Activated naive CD4-positive, alpha-beta T cell treated with anti-CD3 and anti-CD28 coated beads, Interleukin-2, amount 10 ng/mL, durations not matched to agents 7 days and 5 days (primary cell): ENCODE measurements at regions not wholly inside any gene's neighbourhood (a gene's known extent, or its start where the extent isn't known, plus 50 kb on each side); places are given as distances from the start of the nearest gene placed in this dataset.

ENCODE experiments used
- CTCF ChIA-PET: fragments of 350-600 bp; sonication (Branson Sonifier 250); formaldehyde crosslinking; loops from one replicate; lab custom pipeline; 2021; ENCODE audit warnings: antibody characterized with exemption; lab: Charles Lee
- DNase-seq: peaks from one replicate; pipeline ENCODE4 v3.0.0-alpha.2; 2020
- H3K27ac Mint-ChIP-seq: one replicate; pipeline ENCODE4 v1.8.0; 2021; ENCODE audit warnings: mild to moderate bottlenecking, moderate library complexity, mixed read lengths
- H3K27me3 Mint-ChIP-seq: one replicate; pipeline ENCODE4 v1.8.0; 2021; ENCODE audit warnings: mild to moderate bottlenecking, mixed read lengths
- H3K36me3 Mint-ChIP-seq: one replicate; pipeline ENCODE4 v1.8.0; 2021; ENCODE audit warnings: mixed read lengths
- H3K4me1 Mint-ChIP-seq: one replicate; pipeline ENCODE4 v1.8.0; 2021; ENCODE audit warnings: mixed read lengths
- H3K4me3 Mint-ChIP-seq: one replicate; pipeline ENCODE4 v1.8.0; 2021; ENCODE audit warnings: mild to moderate bottlenecking, moderate library complexity, mixed read lengths
- H3K9me3 Mint-ChIP-seq: one replicate; pipeline ENCODE4 v1.8.0; 2021; ENCODE audit warnings: mixed read lengths

GRCh38 chr1:181263444-181263843, 174.9 kb downstream of the IER5 start:
- Mint-ChIP-seq H3K4me1 (no peaks in the 10 kb centered on the region), H3K4me3 (no peak overlapping the region), H3K27ac (no peak overlapping the region), H3K36me3 (no peaks in the 10 kb centered on the region), H3K9me3 (no peaks in the 10 kb centered on the region), H3K27me3 (peaks cover 17% of the 10 kb centered on the region)
- CTCF ChIA-PET = no interaction called here
- no peak for DNase-seq

GRCh38 chr1:181264821-181265220, 176.3 kb downstream of the IER5 start:
- no peak overlapping the region for H3K27ac Mint-ChIP-seq
- H3K27me3 Mint-ChIP-seq = peaks cover 13% of the 10 kb centered on the region
- H3K9me3 Mint-ChIP-seq = no peaks in the 10 kb centered on the region
- no peak overlapping the region for H3K4me3 Mint-ChIP-seq
- DNase-seq = no peak
- no peaks in the 10 kb centered on the region for H3K36me3 Mint-ChIP-seq
- CTCF ChIA-PET = interaction anchor here (1.2 kb wide), 1 partner anchor 160 kb away, joined by 7 read pairs; no protein-coding TSS in a partner anchor
- no peaks in the 10 kb centered on the region for H3K4me1 Mint-ChIP-seq

GRCh38 chr1:181284978-181285377, 196.5 kb downstream of the IER5 start:
- H3K27me3 Mint-ChIP-seq = peaks cover 3% of the 10 kb centered on the region
- no peaks in the 10 kb centered on the region for H3K4me1 Mint-ChIP-seq
- DNase-seq = no peak
- no peaks in the 10 kb centered on the region for H3K36me3 Mint-ChIP-seq
- CTCF ChIA-PET = no interaction called here
- H3K9me3 Mint-ChIP-seq = peaks cover 13% of the 10 kb centered on the region
- H3K27ac Mint-ChIP-seq = no peak overlapping the region
- H3K4me3 Mint-ChIP-seq = no peak overlapping the region

DNA sequence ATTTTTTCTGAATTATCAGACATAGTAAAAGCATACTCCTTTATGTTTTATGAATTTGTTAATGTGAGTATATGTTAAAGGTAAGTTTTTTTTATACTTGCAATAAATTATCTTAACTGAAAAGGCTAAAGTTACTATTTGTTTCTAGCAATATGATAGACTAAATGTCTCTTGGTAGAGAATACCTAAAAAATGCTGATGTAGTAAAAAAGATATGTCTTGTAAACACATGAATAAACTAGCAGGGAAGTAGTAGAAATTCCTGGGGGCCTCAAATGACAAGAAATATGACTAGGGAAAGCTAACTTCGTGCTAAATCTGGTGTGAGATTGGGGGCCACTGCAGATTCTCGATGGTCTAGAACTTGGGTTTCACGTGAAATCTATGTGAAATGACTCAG, 188.1 kb upstream of the CACNA1E start:
- CTCF ChIA-PET = interaction anchor here (1.2 kb wide), 1 partner anchor 130 kb away, joined by 3 read pairs; no protein-coding TSS in a partner anchor
- no peak overlapping the region for H3K4me3 Mint-ChIP-seq
- H3K27ac Mint-ChIP-seq = no peak overlapping the region
- H3K27me3 Mint-ChIP-seq = peaks cover 33% of the 10 kb centered on the region
- no peaks in the 10 kb centered on the region for H3K9me3 Mint-ChIP-seq
- no peak for DNase-seq
- no peaks in the 10 kb centered on the region for H3K36me3 Mint-ChIP-seq
- no peaks in the 10 kb centered on the region for H3K4me1 Mint-ChIP-seq

- no peak for DNase-seq
- Mint-ChIP-seq H3K4me3 (no peak overlapping the region), H3K36me3 (no peaks in the 10 kb centered on the region), H3K27ac (no peak overlapping the region), H3K9me3 (no peaks in the 10 kb centered on the region), H3K27me3 (peaks cover 24% of the 10 kb centered on the region), H3K4me1 (no peaks in the 10 kb centered on the region)
- CTCF ChIA-PET = no interaction called here
Observed at GRCh38 chr1:181296180-181296579, 187.1 kb upstream of the CACNA1E start.

DNA sequence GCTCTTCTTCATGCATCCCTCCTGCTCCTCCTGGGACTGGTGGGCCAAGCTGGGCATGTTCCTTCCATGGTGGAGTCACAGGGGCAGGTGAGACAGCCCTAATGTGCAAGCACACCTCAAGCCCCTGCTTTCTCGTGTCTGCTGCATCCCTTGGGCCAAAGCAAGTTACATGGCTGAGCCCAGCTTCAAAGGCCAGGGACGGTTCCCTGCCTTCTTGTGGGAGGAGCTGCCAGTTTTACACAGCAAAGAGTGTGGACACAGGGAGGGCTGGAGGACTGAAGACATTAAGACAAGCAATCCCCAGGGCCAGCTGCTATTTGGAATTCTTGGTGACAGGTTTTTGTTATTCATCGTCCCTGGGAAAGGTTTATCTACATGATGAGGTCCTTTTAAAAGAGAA, 175.2 kb upstream of the CACNA1E start:
- Mint-ChIP-seq H3K27ac (no peak overlapping the region), H3K27me3 (peaks cover 11% of the 10 kb centered on the region), H3K9me3 (no peaks in the 10 kb centered on the region), H3K36me3 (no peaks in the 10 kb centered on the region), H3K4me3 (no peak overlapping the region), H3K4me1 (no peaks in the 10 kb centered on the region)
- CTCF ChIA-PET = interaction anchor here (1.8 kb wide), 1 partner anchor 117 kb away, joined by 6 read pairs; no protein-coding TSS in a partner anchor
- DNase-seq = no peak

DNA sequence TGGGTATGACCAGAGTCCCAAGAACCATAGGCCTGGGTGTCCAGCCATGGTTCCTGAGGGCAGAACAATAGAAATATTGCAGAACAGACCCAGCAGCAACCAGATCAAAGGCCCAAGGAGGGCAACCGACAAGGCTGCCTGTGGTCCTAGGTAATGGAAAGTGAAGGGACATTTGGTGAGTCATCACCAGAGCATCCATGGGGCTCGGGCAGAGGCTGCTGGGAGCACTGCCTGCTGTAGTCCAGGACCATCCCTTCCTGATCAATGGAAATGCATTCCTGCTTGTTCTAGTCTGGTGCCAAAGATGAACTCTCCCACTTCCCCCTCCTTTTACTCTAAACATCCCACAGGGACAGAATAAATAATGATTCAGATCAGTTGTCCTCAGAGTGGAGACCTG, 172.8 kb upstream of the CACNA1E start:
- CTCF ChIA-PET = no interaction called here
- Mint-ChIP-seq H3K4me3 (no peak overlapping the region), H3K4me1 (peaks cover 7% of the 10 kb centered on the region), H3K27ac (no peak overlapping the region), H3K27me3 (peaks cover 32% of the 10 kb centered on the region), H3K36me3 (no peaks in the 10 kb centered on the region), H3K9me3 (no peaks in the 10 kb centered on the region)
- no peak for DNase-seq

- H3K4me3 Mint-ChIP-seq = no peak overlapping the region
- peaks cover 1% of the 10 kb centered on the region for H3K36me3 Mint-ChIP-seq
- H3K4me1 Mint-ChIP-seq = peaks cover 12% of the 10 kb centered on the region
- no peak for DNase-seq
- H3K27me3 Mint-ChIP-seq = peaks cover 56% of the 10 kb centered on the region
- no peak overlapping the region for H3K27ac Mint-ChIP-seq
- CTCF ChIA-PET = interaction anchor here (0.7 to 1.1 kb wide), 2 partner anchors 104 to 112 kb away, joined by 3 read pairs; no protein-coding TSS in a partner anchor
- H3K9me3 Mint-ChIP-seq = no peaks in the 10 kb centered on the region
Observed at GRCh38 chr1:181312946-181313345, 170.4 kb upstream of the CACNA1E start.

GRCh38 chr1:181313466-181313865, 169.9 kb upstream of the CACNA1E start:
- no peak for DNase-seq
- H3K27me3 Mint-ChIP-seq = peaks cover 61% of the 10 kb centered on the region

GRCh38 chr1:181314010-181314409, 169.3 kb upstream of the CACNA1E start:
- CTCF ChIA-PET = interaction anchor here (1.1 to 1.7 kb wide), 3 partner anchors 103 to 111 kb away, joined by 3 to 5 read pairs (median 4); no protein-coding TSS in a partner anchor
- no peak for DNase-seq
- peaks cover 65% of the 10 kb centered on the region for H3K27me3 Mint-ChIP-seq
- peaks cover 20% of the 10 kb centered on the region for H3K4me1 Mint-ChIP-seq
- no peak overlapping the region for H3K27ac Mint-ChIP-seq
- H3K9me3 Mint-ChIP-seq = no peaks in the 10 kb centered on the region
- no peak overlapping the region for H3K4me3 Mint-ChIP-seq
- H3K36me3 Mint-ChIP-seq = peaks cover 1% of the 10 kb centered on the region

More at GRCh38 chr1:181313466-181313865, 169.9 kb upstream of the CACNA1E start:
- H3K4me3 Mint-ChIP-seq = no peak overlapping the region
- CTCF ChIA-PET = interaction anchor here (1.1 to 1.7 kb wide), 2 partner anchors 104 to 112 kb away, joined by 3 to 5 read pairs; no protein-coding TSS in a partner anchor
- peaks cover 15% of the 10 kb centered on the region for H3K4me1 Mint-ChIP-seq
- H3K9me3 Mint-ChIP-seq = no peaks in the 10 kb centered on the region
- no peak overlapping the region for H3K27ac Mint-ChIP-seq
- H3K36me3 Mint-ChIP-seq = peaks cover 1% of the 10 kb centered on the region

- Mint-ChIP-seq H3K36me3 (peaks cover 1% of the 10 kb centered on the region), H3K27ac (no peak overlapping the region), H3K27me3 (peaks cover 72% of the 10 kb centered on the region), H3K4me3 (no peak overlapping the region), H3K4me1 (peaks cover 21% of the 10 kb centered on the region), H3K9me3 (no peaks in the 10 kb centered on the region)
- no peak for DNase-seq
- CTCF ChIA-PET = interaction anchor here (1.2 to 1.7 kb wide), 2 partner anchors 108 to 110 kb away, joined by 4 to 5 read pairs; no protein-coding TSS in a partner anchor
Observed at GRCh38 chr1:181314959-181315358, 168.4 kb upstream of the CACNA1E start.

- DNase-seq = no peak
- CTCF ChIA-PET = no interaction called here
- H3K4me3 Mint-ChIP-seq = no peak overlapping the region
Observed at GRCh38 chr1:181317261-181317930, 165.9 kb upstream of the CACNA1E start.

GRCh38 chr1:181318022-181318857, 165.1 kb upstream of the CACNA1E start:
- peaks cover 88% of the 10 kb centered on the region for H3K27me3 Mint-ChIP-seq
- peaks cover 21% of the 10 kb centered on the region for H3K4me1 Mint-ChIP-seq
- H3K36me3 Mint-ChIP-seq = peaks cover 1% of the 10 kb centered on the region
- no peaks in the 10 kb centered on the region for H3K9me3 Mint-ChIP-seq
- peak overlapping the region; percentile 46 for H3K4me3 Mint-ChIP-seq
- H3K27ac Mint-ChIP-seq = no peak overlapping the region
- no peak for DNase-seq
- CTCF ChIA-PET = no interaction called here

More at GRCh38 chr1:181317261-181317930, 165.9 kb upstream of the CACNA1E start:
- no peak overlapping the region for H3K27ac Mint-ChIP-seq
- peaks cover 1% of the 10 kb centered on the region for H3K36me3 Mint-ChIP-seq
- H3K9me3 Mint-ChIP-seq = no peaks in the 10 kb centered on the region
- H3K4me1 Mint-ChIP-seq = peaks cover 21% of the 10 kb centered on the region
- peaks cover 90% of the 10 kb centered on the region for H3K27me3 Mint-ChIP-seq

DNA sequence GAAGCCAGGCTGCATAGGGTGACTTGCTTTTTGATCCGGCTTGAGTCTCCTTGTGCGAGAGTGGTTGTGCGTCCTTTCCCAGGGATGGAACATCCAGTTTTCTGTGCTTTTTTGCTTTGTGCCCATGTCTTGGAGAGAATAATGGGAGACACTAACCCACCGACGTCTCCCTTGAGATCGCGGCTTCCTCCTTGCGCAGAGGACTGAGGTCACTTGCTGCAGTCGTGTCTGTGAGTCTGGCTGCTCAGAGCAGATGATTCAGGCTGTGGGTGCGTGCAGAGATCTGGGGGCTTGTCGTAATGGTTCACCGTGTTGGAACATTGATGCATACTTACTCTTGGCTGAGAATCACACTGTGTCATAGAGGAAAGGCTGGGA, 164.5 kb upstream of the CACNA1E start:
- H3K27ac Mint-ChIP-seq = peak overlapping the region; percentile 4
- no peak for DNase-seq
- CTCF ChIA-PET = no interaction called here
- H3K4me1 Mint-ChIP-seq = peaks cover 21% of the 10 kb centered on the region
- H3K36me3 Mint-ChIP-seq = peaks cover 1% of the 10 kb centered on the region
- peak overlapping the region; percentile 46 for H3K4me3 Mint-ChIP-seq
- no peaks in the 10 kb centered on the region for H3K9me3 Mint-ChIP-seq
- peaks cover 84% of the 10 kb centered on the region for H3K27me3 Mint-ChIP-seq
